ENCODE measurements at regions not wholly inside any gene's neighbourhood (a gene's known extent, or its start where the extent isn't known, plus 50 kb on each side); places are given as distances from the start of the nearest gene placed in this dataset.
"Not testable (repeated sequence)": the region's sequence is repeated elsewhere in the genome, so short reads cannot be mapped to it uniquely, and the experiment has no call there.

- DNase-seq = no peak
Measured at GRCh38 chr11:70594606-70595005, 196.3 kb downstream of the CTTN start.

- no peak for DNase-seq
Measured at GRCh38 chr11:70595016-70595415, 196.7 kb downstream of the CTTN start.

GRCh38 chr11:70595452-70595851, 197.1 kb downstream of the CTTN start:
- no peak for DNase-seq

- no peak for DNase-seq
Measured at GRCh38 chr11:70596091-70596490, 197.8 kb downstream of the CTTN start.

GRCh38 chr11:70597006-70597555, 198.8 kb downstream of the CTTN start:
- no peak for DNase-seq

GRCh38 chr11:70597751-70598625, 199.7 kb downstream of the CTTN start:
- no peak for DNase-seq

- not testable (repeated sequence) for DNase-seq
Measured at GRCh38 chr11:70600911-70601415, 202.6 kb downstream of the CTTN start.

GRCh38 chr11:70601861-70602538, 203.7 kb downstream of the CTTN start:
- no peak for DNase-seq

- DNase-seq = no peak
Measured at GRCh38 chr11:70603114-70603755, 204.9 kb downstream of the CTTN start.

- DNase-seq = no peak
Measured at GRCh38 chr11:70603756-70604211, 205.5 kb downstream of the CTTN start.

GRCh38 chr11:70604221-70604620, 205.9 kb downstream of the CTTN start:
- DNase-seq = no peak

GRCh38 chr11:70604630-70605467, 206.5 kb downstream of the CTTN start:
- DNase-seq = no peak

- DNase-seq = no peak
Measured at GRCh38 chr11:70605468-70605815, 207.1 kb downstream of the CTTN start.

- DNase-seq = no peak
Measured at GRCh38 chr11:70605846-70606245, 207.5 kb downstream of the CTTN start.

GRCh38 chr11:70606248-70606950, 208.1 kb downstream of the CTTN start:
- no peak for DNase-seq

- DNase-seq = no peak
Measured at GRCh38 chr11:70606951-70607330, 208.6 kb downstream of the CTTN start.

GRCh38 chr11:70607561-70607960, 209.2 kb downstream of the CTTN start:
- no peak for DNase-seq

- peak; percentile 18 for DNase-seq
Measured at GRCh38 chr11:70608568-70609470, 210.5 kb downstream of the CTTN start.

GRCh38 chr11:70610566-70611565, 212.5 kb downstream of the CTTN start:
- DNase-seq = peak; percentile 35

All from fibroblast of skin of back (primary cell).